DMS79 (cell line): ENCODE measurements at regions not wholly inside any gene's neighbourhood (a gene's known extent, or its start where the extent isn't known, plus 50 kb on each side); places are given as distances from the start of the nearest gene placed in this dataset.

Experiments used
- DNase-seq: peaks from one replicate; lab custom pipeline; 2025; lab: John Stamatoyannopoulos, UW

- no peak for DNase-seq
Measured at GRCh38 chr1:58911841-58912499, 128.1 kb upstream of the JUN start.

DNA sequence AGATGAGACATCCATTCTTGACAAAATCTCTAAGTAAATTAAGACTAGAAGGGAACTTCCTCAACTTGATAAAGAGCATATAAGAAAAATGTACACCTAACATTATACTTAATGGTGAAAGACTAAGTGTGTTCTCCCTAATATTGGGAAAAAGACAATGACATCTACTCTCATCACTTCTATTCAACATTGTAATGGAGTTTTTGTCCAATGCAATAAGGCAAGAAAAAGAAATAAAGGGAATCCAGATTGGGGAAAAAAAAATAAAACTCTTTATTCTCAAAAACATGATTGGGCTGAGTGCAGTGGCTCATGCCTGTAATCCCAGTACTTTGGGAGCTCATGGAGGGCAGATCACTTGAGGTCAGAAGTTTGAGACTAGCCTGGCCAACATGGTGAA is 131.1 kb upstream of the JUN start:
- no peak for DNase-seq

DNA sequence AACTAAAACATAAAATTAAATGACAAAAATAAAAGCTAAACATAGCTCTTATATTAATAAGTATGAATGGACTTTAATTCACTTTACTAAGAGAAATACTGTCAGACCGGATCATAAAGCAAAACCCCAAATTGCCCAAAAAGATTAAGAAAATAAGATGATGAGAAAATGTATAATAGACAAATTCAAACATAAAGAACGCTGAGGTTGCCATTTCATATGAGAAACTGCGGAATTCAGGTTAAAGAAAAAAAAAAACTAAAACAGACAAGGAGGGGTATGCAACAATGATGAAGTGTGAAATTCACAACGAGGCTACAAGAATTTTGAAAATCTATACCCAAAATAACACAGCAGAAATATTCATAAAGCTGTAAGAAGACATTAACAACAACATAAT is 133.6 kb upstream of the JUN start:
- DNase-seq: no peak

GRCh38 chr1:58919226-58919958 is 135.5 kb upstream of the JUN start:
- no peak for DNase-seq

- DNase-seq: no peak
Measured at GRCh38 chr1:58919959-58920321, 136.1 kb upstream of the JUN start.

- no peak for DNase-seq
Measured at GRCh38 chr1:58921342-58921741, 137.5 kb upstream of the JUN start.

DNA sequence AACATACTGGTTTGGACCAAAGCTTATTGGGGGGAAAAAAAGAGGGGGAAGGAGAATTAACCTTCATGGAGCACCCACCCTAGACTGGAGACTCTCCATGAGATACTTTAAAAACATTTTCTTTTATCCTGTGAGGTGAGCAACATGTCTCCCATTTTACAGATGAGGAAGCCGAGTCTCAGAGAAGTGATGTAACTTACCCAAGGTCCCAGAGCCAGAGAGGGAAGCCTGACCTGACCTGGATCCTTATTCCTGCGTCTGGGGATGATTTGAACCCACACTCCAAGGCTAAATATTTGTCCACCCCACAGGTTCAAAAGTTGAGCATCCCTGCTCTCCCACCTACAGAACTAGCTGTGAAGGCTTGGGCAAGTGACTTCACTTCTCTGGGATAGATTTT is 137.9 kb upstream of the JUN start:
- DNase-seq: no peak

GRCh38 chr1:58922302-58923089 is 138.6 kb upstream of the JUN start:
- peak; percentile 43 for DNase-seq

DNA sequence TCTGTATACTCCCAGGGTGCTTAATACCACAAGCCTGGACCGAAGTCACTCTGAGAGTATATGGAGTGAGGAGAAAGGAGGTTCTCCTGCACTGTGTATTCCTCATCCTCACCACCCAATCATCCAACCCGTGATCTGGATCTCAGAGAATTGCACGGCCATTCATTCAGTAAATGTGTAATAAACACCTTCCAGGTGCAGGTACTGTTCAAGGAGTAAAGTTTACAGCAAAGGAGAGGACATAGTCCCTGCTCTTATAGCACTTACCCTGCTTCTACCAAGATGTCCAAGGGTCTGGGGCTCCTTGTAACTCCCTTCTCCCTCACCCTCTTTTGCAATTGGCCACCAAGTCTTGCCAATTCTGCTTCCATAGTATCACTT is 139.2 kb upstream of the JUN start:
- DNase-seq: no peak

DNA sequence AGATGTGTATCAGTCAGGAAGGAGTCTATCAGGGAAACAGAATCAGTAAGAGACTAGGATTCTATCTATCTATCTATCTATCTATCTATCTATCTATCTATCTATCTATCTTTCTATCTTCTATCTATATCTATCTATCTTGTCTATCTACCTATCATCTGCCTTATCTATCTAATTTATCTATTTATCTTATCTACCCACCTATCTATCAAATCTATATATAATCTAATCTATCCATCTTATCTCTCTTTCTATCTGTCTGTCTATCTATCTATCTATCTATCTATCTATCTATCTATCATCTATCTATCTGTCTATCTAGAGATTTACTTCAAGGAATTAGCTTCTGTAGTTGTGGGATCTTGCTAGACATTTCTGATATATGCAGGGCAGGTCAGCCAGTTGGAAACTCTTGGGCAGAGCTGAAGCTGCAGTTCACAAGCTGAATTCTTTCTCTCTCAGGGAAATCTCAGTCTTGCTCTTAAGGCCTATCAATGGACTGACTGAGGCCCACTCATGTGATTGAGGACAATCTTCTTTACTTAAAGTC is 140.2 kb upstream of the JUN start:
- no peak for DNase-seq

DNA sequence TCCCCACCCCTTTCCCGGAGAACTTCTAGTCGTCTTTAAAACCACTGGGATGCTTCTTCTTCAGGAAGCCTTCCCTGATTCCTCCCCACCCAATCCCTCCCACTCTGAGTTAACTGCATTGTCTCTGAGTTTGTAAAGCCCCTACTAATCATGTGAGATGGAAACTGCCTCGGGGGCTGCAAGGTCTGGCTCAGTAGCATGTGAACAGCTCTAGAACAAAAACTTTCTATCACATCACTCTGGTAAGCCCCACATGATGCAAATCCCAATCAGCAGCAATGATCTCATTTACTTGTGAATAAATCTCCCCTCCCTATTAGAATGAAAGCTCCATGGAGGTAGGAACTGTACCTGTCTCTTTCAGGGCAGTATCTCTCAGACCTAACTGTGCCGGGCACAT is 141.0 kb upstream of the JUN start:
- DNase-seq: no peak

GRCh38 chr1:58925247-58925646 is 141.4 kb upstream of the JUN start:
- no peak for DNase-seq

DNA sequence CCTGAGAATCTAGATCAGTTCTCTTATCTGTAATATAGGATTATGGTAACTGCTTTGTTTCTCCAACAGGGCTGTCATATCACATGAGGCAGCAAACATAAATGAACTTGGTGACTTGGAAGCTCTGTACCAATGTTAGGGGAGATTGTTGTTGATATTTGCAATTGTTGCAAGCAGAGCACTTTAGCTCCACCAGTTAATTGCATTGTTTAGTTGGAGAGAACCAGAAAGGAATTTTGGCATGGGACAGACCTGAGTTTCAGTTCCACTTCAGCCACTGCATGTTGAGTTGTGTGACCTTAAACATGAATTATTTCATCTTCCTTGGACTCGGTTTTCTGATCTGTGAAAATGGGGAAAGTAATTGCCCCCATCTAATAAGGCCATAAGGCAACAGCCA is 142.3 kb upstream of the JUN start:
- no peak for DNase-seq

DNA sequence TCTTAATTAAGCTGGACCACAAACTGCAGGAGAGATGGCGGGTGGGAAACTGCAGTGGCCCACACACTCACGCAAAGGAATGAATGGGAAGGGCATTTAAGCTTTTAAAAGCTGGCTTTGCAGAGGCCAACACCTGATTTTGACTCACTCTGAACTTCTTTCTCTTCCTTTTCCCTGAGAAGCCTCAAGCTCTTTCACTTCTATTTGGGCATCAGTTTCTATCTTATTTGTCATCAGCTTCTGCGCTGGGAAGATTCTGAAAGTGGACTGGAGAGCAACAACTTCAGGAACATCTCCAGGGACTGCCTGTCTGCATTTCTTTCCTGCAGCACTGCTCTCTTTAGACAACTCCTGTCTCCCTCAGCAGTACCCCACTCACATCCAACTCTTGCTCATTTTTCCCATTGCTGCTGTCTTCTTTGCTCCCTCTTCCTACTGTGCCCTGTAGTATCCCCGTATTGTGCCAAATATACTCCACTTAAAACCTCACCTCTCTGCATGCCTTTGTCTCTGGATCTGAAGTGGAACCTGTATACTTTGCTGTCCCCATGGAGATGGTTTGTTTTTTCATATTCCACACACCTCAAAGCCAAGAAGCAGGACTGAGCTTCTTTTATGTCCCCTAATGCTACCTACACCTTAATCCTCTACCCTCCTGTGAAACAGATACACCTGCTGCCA is 143.3 kb upstream of the JUN start:
- peak; percentile 44 for DNase-seq

DNA sequence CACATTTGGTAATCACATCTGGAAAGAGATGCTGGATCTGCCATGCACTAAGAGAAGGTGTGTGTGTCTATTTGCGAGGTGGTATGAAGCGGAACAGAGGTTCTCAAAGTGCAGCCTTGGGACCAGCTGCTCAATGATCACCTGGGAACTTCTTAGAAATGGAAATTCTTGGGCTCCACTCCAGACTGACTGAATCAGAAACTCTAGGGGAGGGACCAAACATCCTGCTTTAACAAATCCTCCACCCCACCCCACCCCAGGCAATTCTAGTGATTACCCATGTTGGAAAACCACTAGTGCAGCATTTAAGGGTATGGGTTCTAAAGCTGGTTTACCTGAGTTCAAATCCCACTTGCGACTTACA is 143.9 kb upstream of the JUN start:
- no peak for DNase-seq

GRCh38 chr1:58928514-58928913 is 144.7 kb upstream of the JUN start:
- DNase-seq: no peak

DNA sequence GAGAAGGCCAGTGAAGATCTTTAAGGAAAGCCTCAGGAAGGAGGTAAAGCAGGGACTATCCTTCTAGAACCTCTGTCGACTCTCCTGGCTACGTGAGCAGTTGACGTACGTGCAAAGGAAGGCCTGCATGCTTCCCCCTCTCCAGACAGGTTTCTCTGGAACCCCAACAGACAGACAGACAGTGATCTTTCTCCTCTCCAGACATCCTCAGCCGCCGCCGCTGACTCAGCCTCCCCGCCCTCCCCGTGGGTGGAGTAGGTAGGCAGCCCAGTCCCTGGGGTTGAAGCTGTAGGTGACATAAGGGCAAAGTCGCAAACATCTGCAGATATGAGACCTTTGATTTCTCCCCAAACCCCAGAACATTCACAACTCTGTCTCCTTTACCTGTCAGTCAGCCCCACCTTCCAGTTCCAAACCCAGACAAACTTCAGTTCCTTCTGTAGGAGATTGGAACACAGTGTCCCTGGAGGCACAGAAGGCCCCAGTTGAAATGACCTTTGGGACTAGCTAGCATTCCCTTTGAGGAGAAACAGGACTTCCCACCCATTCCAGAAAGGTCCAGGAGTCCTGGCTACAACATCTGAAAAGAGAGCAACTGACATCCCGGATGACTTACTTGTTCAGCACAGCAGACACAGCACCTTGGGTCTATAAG is 146.0 kb upstream of the JUN start:
- DNase-seq: no peak

DNA sequence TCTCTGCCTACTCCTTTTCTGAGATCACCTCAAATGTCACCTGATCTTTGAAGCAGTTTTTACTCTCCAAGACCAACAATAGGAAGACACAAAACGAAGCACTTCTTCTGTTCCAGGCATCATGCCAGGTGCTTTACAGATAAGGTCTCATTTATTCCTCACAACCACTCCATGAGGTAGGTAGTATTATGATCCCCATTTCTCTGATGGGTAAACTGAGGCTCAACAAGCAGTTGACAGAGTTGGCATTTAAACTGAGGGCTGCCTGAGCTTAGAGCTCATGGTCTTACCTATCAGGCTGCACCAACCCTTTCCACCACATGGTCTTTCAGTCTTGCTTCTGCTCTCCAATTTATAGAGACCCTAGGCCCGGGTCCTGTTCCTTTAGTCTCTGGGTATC is 147.2 kb upstream of the JUN start:
- no peak for DNase-seq

DNA sequence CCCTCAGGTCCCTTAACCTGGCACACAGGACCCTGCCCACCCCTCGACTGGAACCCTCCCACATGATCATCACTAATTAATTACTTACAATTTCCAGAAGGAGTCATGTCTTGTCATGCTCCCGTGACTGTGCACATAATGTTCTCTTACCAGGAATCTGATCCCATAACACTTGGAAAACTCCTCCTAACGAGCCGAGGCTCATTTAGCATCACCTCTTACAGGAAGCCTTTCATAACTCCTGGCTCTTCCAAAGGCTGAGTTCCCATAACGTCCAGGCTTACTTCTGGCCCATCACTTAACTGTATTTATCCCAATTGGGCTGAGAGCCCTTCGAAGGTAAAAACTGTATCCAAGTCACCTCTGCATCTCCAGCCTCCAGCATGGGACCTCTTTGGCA is 147.9 kb upstream of the JUN start:
- DNase-seq: no peak

GRCh38 chr1:58932859-58933598 is 149.2 kb upstream of the JUN start:
- peak; percentile 22 for DNase-seq

GRCh38 chr1:58933599-58933926 is 149.7 kb upstream of the JUN start:
- no peak for DNase-seq
